ENCODE measurements at regions not wholly inside any gene's neighbourhood (a gene's known extent, or its start where the extent isn't known, plus 50 kb on each side); places are given as distances from the start of the nearest gene placed in this dataset.
"Not testable (repeated sequence)": the region's sequence is repeated elsewhere in the genome, so short reads cannot be mapped to it uniquely, and the experiment has no call there.

DNA sequence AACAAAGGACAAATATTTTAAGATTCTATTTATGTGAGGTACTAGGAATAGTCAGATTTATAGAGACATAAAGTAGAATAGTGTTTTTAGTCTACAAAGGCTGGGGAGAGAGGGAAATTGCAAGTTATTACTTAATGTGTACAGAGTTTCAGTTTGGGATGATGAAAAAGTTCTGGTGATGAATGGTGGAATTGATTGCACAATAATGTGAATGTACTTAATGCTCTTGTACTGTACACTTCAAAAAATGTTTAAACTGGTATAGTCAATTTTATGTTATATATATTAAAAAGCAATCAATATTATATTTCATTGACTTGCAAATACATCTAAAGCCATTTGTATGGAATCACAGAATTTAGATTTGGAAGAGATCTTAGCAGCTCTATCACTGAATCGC is 213.4 kb downstream of the PPP1R3A start:
- no peak for DNase-seq

DNA sequence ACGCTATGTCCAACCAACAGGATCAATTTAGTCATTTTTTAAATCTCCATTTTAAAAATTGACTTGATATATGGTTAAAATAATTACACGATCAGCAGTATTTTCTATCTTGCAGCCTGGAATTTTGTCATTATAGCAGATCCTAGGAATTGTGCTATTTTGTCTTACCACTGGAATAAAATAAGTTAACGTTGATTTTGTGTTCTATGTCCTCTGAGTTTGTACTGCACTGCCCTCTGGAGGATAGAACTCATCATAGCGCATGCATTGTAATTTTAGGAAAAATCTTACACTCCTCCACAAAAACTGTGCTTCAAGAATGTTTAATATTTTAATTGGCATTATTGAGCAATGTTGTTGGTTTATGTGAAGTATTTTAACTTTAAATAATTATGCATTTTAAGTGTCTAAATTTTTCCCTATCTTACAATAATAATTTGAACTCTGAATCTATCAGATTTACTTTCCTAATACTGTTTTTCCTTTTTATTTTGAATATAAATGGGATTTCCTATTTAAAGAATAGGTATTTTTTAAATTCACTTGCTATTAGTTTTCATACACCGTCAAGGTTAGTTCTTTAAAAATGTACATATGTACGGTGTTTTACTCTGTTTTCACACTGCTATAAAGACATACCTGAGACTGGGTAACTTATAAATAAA is 220.1 kb downstream of the PPP1R3A start:
- peak; percentile 14 for DNase-seq

DNA sequence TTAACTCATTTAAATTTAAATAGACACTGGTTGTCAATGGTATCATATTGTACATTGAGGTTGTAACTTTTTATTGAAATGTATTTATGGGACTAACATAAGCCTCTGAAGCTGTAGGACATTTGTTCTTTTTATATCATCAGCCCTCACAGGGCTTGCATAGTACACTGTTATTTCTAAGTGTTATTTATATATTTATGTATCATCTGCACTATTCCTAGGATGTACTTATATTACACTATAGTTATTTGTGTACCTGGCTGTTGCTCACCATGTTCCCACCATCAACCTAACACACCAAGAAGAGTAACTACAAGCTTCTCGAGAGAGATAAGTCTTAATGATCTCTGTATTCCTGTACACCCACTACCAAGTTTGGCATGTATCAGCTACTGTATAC is 224.7 kb downstream of the PPP1R3A start:
- no peak for DNase-seq

DNA sequence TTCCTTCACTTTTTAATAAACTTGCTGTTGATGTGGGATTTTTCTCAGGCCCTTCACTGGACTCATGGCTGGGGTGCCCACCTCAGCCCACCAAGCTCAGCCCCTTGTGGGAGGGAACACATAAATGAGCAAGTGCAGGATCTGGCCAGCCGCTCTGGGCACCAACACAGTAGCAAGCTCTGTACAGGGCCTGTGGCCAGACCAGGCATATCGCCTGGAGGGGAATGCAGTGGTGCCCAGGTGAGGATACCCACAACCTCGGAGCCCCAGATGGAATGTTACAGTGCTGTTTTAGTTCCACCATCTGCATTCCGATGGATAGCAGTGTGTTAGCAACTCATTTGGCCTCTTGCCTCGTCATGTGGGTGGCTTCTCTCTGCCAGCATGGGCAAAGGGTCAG is 234.6 kb downstream of the PPP1R3A start:
- DNase-seq = no peak

- DNase-seq = no peak
Observed at GRCh38 chr7:113677811-113678210, 241.0 kb downstream of the PPP1R3A start.

DNA sequence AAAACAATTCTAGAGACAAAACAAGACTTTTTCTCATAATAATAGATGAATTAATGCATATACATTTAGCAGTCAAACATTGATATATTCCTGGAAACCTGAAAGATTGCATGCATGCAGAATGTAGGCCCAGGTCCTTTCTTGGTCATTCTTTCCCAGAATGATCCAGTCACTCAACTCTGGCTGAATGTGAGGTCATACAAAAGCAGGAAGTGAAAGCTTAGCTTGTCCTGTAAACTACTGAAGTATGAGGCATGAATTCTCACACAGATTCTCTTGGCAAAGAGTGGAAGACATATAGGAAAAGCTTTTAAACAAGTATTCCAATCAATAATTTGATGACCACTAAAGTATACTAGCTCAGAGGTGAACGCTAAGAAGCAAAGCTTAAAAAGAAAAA is 253.9 kb downstream of the PPP1R3A start:
- DNase-seq = no peak

DNA sequence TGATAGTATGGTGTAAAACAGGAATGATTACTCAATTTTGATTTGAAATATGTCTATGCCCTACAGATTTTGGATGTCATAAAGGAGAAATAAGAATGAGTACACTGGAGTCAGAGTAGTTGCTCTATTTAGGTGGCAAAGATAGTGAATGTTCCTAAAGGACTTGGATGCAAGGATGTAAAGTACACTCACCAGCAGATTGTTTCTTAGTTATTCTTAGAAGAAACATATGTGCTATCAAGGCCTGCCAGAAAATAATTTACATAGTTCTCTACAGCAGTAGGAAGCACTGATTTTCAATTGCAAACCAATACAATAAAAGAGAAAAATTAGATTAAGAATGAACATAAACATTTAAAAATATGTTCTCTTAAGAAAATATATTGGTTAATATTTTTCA is 259.4 kb downstream of the PPP1R3A start:
- no peak for DNase-seq

DNA sequence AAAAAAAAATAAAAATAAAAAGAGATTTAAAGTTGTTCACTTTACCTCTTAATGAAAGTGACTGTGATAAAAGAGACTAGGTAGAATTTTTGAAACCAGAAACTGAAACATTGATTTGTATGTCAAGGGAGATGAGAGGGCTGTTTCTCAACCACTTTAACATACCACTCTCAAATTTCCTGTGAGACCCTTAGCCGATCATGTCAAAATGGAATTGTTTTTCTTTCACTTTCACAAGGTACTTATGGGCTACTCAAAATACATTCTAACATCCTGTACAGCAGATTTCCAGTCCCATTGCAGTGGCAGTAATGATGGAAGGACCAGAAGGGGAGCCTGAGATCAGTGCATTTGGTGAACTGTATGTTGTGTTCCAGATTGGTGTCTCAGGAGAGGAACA is 261.2 kb downstream of the PPP1R3A start:
- no peak for DNase-seq

- DNase-seq = no peak
Observed at GRCh38 chr7:113652501-113652900, 266.3 kb downstream of the PPP1R3A start.

GRCh38 chr7:113649556-113649955 is 269.3 kb downstream of the PPP1R3A start:
- DNase-seq = no peak

DNA sequence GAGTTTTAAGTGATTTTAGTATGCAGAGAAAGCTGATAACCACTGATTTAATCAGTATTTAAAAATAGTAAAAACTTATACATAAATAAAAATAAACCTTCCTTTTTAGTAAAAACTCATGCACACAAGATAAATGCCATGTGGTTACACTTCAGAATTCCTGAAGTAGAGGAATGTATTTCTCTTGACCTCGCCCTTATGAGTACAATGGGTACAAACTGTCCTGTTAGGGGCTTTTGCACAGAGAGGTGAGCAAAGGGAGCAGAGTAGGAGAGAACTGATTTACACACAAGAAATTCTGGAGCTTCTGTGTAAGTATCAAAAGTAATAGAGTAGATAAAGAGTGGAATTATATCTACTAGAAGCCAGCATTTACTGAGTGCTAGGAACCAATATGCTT is 279.6 kb downstream of the PPP1R3A start:
- DNase-seq = no peak

DNA sequence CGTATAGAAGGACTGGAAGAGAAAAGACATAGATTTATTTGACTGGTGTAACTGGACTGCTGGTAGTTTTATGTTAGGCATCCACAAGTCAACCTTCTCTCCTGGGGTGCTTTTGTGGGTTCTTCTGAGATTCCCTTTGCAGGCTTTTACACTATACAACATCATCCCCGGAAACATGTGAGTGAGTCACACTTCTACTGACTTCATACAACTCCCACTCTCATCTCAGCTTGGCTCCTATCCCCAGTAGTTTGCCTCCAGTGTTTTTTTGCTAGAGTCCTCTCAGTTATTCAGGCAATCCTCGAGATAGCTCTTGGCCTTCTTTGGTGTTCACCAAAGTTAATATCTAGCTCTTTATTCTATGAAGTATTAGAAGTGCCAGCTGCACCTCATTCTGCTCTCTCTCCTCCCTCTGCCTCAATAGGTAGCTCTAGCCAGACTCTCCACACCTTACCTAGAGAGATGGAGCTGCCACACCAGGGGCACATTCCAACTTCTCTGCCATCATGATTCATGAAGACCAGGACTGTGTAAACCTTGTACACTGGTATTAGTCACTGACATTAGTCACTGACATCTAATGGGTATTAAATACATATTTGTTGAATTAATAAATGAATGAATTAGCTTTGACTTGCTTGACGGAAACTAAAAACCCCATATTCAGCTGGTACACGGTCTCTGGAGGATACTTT is 281.9 kb downstream of the PPP1R3A start:
- DNase-seq = no peak

- DNase-seq = no peak
Observed at GRCh38 chr7:113635492-113635891, 283.3 kb downstream of the PPP1R3A start.

GRCh38 chr7:113633073-113633472 is 285.7 kb downstream of the PPP1R3A start:
- DNase-seq = no peak

GRCh38 chr7:113628948-113629847 is 289.6 kb downstream of the PPP1R3A start:
- DNase-seq = no peak

DNA sequence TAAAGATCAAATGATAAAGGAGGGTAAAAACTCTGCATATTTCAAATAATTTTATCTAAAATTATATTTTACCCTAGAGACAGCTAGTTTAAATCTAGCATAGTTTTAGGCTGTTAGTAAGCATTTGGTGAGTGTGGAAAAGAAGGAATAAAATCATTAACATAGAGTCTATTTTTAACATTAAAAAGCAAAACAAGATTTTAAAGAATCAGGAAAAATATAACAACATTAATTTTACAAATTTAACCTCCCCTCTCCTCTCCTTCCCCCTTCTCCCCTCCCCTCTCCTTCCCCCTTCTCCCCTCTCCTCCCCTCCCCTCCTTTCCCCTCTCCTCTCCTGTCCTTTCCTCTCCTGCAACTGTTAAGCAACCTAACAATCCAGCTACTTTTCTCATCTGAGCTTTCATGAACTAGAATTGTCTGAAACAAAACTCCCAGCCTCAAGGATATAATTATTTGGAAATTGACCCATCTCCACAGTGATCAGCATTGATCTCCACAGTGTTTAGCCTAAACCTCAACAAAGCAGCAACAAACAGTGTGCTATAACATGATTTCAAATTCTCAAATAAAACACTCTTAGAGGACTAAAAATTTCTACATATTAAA is 293.2 kb downstream of the PPP1R3A start:
- DNase-seq = no peak

DNA sequence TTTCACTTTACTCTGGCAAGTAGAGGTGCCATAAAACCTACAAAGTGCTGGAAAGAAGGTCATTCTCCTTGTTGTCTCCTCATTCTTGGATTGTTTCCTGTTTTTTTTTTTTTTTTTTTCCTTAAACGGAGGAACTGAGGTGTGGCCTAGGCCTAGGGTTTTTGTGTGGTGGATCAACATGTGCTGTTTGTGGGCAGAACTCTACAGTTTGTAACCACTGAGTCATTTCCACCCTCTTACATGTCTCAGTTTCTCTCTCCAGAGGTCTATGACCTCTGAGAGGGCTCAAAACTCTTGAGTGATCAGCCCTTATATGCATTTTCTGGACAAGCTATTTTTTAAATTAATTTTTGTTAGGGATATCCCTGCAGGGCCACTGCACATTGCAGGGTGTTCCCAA is 296.0 kb downstream of the PPP1R3A start:
- DNase-seq = no peak

GRCh38 chr7:113610572-113610971 is 308.2 kb downstream of the PPP1R3A start:
- DNase-seq = no peak

- no peak for DNase-seq
Observed at GRCh38 chr7:113608782-113609181, 310.0 kb downstream of the PPP1R3A start.

DNA sequence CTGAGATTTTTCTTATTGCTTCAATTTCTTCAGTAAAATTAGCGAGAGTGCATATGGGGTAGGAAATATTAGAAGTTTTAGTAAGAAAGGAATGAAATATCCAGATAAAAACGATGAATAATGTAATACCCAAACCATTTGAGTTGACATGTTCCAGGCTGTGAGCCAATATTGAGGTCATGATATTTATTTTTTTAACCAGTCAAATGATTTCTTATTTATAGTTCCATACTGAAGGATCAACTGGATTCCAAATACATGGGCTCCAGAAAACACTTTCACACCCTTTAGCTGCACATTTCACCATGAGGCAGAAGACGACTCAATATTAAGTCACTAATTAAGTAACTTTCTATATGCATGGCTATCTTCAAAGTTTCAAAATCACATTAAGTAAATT is 312.5 kb downstream of the PPP1R3A start:
- DNase-seq = no peak

DNA sequence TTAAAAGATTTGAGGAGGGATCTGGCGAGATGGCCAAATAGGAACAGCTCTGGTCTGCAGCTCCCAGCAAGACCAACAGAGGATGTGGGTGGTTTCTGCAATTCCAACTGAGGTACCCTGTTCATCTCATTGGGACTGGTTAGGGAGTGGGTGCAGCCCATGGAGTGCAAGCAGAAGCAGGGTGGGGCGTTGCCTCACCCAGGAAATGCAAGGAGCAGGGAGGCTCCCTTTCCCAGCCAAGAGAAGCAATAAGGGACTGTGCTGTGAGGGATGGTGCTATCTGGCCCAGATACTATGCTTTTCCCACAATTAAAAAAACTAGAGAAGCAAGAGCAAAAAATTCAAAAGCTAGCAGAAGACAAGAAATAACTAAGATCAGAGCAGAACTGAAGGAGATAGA is 318.4 kb downstream of the PPP1R3A start:
- DNase-seq = not testable (repeated sequence)

- not testable (repeated sequence) for DNase-seq
Observed at GRCh38 chr7:113593455-113593854, 325.4 kb downstream of the PPP1R3A start.

- not testable (repeated sequence) for DNase-seq
Observed at GRCh38 chr7:113592924-113593323, 325.9 kb downstream of the PPP1R3A start.

Measured in activated CD4-positive, alpha-beta T cell treated with anti-CD3 and anti-CD28 coated beads, Interleukin-10, Interleukin-2, amounts not matched to agents 100 ng/mL and 50 ng/mL, durations not matched to agents 16 hours and 8 hours (primary cell).